BJ (cell line): ENCODE measurements at regions not wholly inside any gene's neighbourhood (a gene's known extent, or its start where the extent isn't known, plus 50 kb on each side); places are given as distances from the start of the nearest gene placed in this dataset.
"Not testable (repeated sequence)": the region's sequence is repeated elsewhere in the genome, so short reads cannot be mapped to it uniquely, and the experiment has no call there.

Experiments
- CTCF ChIA-PET: fragments of 350-600 bp; formaldehyde crosslinking; extraction: SDS; loops from one replicate; lab custom pipeline; 2021; ENCODE audit warnings: antibody characterized with exemption, inconsistent platforms; lab: Yijun Ruan, JAX
- POLR2A ChIA-PET: fragments of 300-600 bp; sonication (Branson Sonifier 250); formaldehyde crosslinking; extraction: SDS; loops from one replicate; lab custom pipeline; 2021; ENCODE audit warnings: antibody characterized with exemption; lab: Charles Lee
- DNase-seq: peaks from one replicate; pipeline ENCODE4 v3.0.0-alpha.2; 2011; ENCODE audit warnings: low read depth
- H3K27me3 ChIP-seq: 2 replicates; pipeline ENCODE4 v1.6.0; 2011; ENCODE audit warnings: low read length; ENCODE audit not compliant: control insufficient read depth, insufficient read depth
- H3K36me3 ChIP-seq: 2 replicates; pipeline ENCODE4 v1.5.1; 2011; ENCODE audit warnings: low read length; ENCODE audit not compliant: control insufficient read depth, insufficient read depth
- H3K4me3 ChIP-seq: 2 replicates; pipeline ENCODE4 v1.5.1; 2011; ENCODE audit warnings: low read depth, mild to moderate bottlenecking, control low read depth, low read length
- CTCF ChIP-seq: IDR thresholded peaks from 2 replicates; pipeline ENCODE4 v1.5.1; 2011; ENCODE audit warnings: low read depth, mild to moderate bottlenecking, control low read depth, inconsistent platforms, low read length, moderate library complexity; ENCODE audit not compliant: insufficient read depth

GRCh38 chr11:100445231-100445735, 241.8 kb upstream of the ARHGAP42 start:
- Histone ChIP-seq H3K27me3 (no peaks in the 10 kb centered on the region), H3K36me3 (no peaks in the 10 kb centered on the region), H3K4me3 (no peak overlapping the region)
- POLR2A ChIA-PET, result no interaction called here
- CTCF ChIA-PET, result no interaction called here
- DNase-seq, result no peak
- no peak for TF ChIP-seq CTCF

GRCh38 chr11:100451801-100452460, 235.2 kb upstream of the ARHGAP42 start:
- DNase-seq, H3K4me3 ChIP-seq, H3K27me3 ChIP-seq, H3K36me3 ChIP-seq, CTCF ChIA-PET, POLR2A ChIA-PET: not testable (repeated sequence)

- CTCF ChIA-PET, result no interaction called here
- DNase-seq, result no peak
- POLR2A ChIA-PET, result no interaction called here
- no peak overlapping the region for H3K4me3 ChIP-seq
- no peak for TF ChIP-seq CTCF
- H3K27me3 ChIP-seq, result no peaks in the 10 kb centered on the region
- H3K36me3 ChIP-seq, result no peaks in the 10 kb centered on the region; the same call in 1 of the 2 replicates
These were observed 227.3 kb upstream of the ARHGAP42 start for GRCh38 chr11:100459811-100460210.

- Histone ChIP-seq H3K27me3 (no peaks in the 10 kb centered on the region), H3K36me3 (no peaks in the 10 kb centered on the region; the same call in 1 of the 2 replicates), H3K4me3 (no peak overlapping the region)
- TF ChIP-seq CTCF, result no peak
- CTCF ChIA-PET, result no interaction called here
- no peak for DNase-seq
- POLR2A ChIA-PET, result no interaction called here
These were observed 226.7 kb upstream of the ARHGAP42 start for GRCh38 chr11:100460426-100460825.

GRCh38 chr11:100467821-100468508, 219.1 kb upstream of the ARHGAP42 start:
- TF ChIP-seq CTCF, result no peak
- Histone ChIP-seq H3K4me3 (no peak overlapping the region), H3K36me3 (no peaks in the 10 kb centered on the region), H3K27me3 (no peaks in the 10 kb centered on the region)
- ChIA-PET CTCF (no interaction called here), POLR2A (no interaction called here)
- DNase-seq, result no peak
